Colonic mucosa (tissue), 4 donors: ENCODE measurements at regions not wholly inside any gene's neighbourhood (a gene's known extent, or its start where the extent isn't known, plus 50 kb on each side); places are given as distances from the start of the nearest gene placed in this dataset.

ENCODE experiments used
- DNase-seq: peaks from one replicate; pipeline ENCODE4 v3.0.0-alpha.2; 2020
- H3K27ac ChIP-seq: fragments of 200-600 bp; one replicate; pipeline ENCODE4 v1.8.0; 2021
- H3K27me3 ChIP-seq: fragments of 200-600 bp; one replicate; pipeline ENCODE4 v1.8.0; 2021
- H3K36me3 ChIP-seq: fragments of 200-600 bp; one replicate; pipeline ENCODE4 v1.8.0; 2021
- H3K4me1 ChIP-seq: fragments of 200-600 bp; one replicate; pipeline ENCODE4 v1.8.0; 2021; ENCODE audit warnings: mild to moderate bottlenecking
- H3K4me3 ChIP-seq: fragments of 200-600 bp; one replicate; pipeline ENCODE4 v1.8.0; 2021
- H3K9ac ChIP-seq, 2 donors: one replicate each; pipeline ENCODE4 v1.7.0; 2013; ENCODE audit warnings: control low read depth in 2 of 2, low read depth in 2 of 2, low read length in 2 of 2
- H3K9me3 ChIP-seq: fragments of 200-600 bp; one replicate; pipeline ENCODE4 v1.8.0; 2021
- intact Hi-C: fragments of 100-400 bp; cut with DNase I; formaldehyde crosslinking; loops from one replicate; pipeline ENCODE4 v1.14.1; 2022
- TF ChIP-seq, protein P1 (sequence below): fragments of 200-600 bp; IDR thresholded peaks from one replicate; pipeline ENCODE4 v1.8.0; 2022; ENCODE audit warnings: antibody characterized with exemption, mild to moderate bottlenecking
- donor health status: healthy.
- donor health status: DM: no; HTN: no; CAD: no.
- donor health status: DM: no; HTN: no; CAD: no.

- Histone ChIP-seq H3K4me1 (no peaks in the 10 kb centered on the region), H3K27me3 (no peaks in the 10 kb centered on the region), H3K27ac (no peak overlapping the region), H3K36me3 (no peaks in the 10 kb centered on the region), H3K4me3 (no peak overlapping the region), H3K9ac (no peak overlapping the region), H3K9me3 (no peaks in the 10 kb centered on the region)
- TF ChIP-seq, protein P1, sequence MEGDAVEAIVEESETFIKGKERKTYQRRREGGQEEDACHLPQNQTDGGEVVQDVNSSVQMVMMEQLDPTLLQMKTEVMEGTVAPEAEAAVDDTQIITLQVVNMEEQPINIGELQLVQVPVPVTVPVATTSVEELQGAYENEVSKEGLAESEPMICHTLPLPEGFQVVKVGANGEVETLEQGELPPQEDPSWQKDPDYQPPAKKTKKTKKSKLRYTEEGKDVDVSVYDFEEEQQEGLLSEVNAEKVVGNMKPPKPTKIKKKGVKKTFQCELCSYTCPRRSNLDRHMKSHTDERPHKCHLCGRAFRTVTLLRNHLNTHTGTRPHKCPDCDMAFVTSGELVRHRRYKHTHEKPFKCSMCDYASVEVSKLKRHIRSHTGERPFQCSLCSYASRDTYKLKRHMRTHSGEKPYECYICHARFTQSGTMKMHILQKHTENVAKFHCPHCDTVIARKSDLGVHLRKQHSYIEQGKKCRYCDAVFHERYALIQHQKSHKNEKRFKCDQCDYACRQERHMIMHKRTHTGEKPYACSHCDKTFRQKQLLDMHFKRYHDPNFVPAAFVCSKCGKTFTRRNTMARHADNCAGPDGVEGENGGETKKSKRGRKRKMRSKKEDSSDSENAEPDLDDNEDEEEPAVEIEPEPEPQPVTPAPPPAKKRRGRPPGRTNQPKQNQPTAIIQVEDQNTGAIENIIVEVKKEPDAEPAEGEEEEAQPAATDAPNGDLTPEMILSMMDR, result no peak
- no peak for DNase-seq
- intact Hi-C loops, result no loop called here
Observed at GRCh38 chr16:48905632-48906505, 295.9 kb upstream of the N4BP1 start.

- no peak overlapping the region for H3K9ac ChIP-seq
- H3K4me1 ChIP-seq, result no peaks in the 10 kb centered on the region
- no peak overlapping the region for H3K4me3 ChIP-seq
- DNase-seq, result no peak
- intact Hi-C loops, result no loop called here
- H3K27ac ChIP-seq, result no peak overlapping the region
- TF ChIP-seq, protein P1, result no peak
- no peaks in the 10 kb centered on the region for H3K36me3 ChIP-seq
- H3K9me3 ChIP-seq, result no peaks in the 10 kb centered on the region
- H3K27me3 ChIP-seq, result no peaks in the 10 kb centered on the region
Observed at GRCh38 chr16:48904333-48904732, 294.4 kb upstream of the N4BP1 start.

- H3K27me3 ChIP-seq, result no peaks in the 10 kb centered on the region
- no peak for DNase-seq
- H3K4me1 ChIP-seq, result no peaks in the 10 kb centered on the region
- H3K4me3 ChIP-seq, result no peak overlapping the region
- no peak overlapping the region for H3K27ac ChIP-seq
- TF ChIP-seq, protein P1, result no peak
- H3K9me3 ChIP-seq, result no peaks in the 10 kb centered on the region
- intact Hi-C loops, result no loop called here
- H3K36me3 ChIP-seq, result no peaks in the 10 kb centered on the region
- H3K9ac ChIP-seq, result no peak overlapping the region
Observed at GRCh38 chr16:48903039-48903438, 293.1 kb upstream of the N4BP1 start.

- TF ChIP-seq, protein P1, result no peak
- H3K9ac ChIP-seq, result no peak overlapping the region
- intact Hi-C loops, result no loop called here
- H3K9me3 ChIP-seq, result no peaks in the 10 kb centered on the region
- no peak for DNase-seq
- no peaks in the 10 kb centered on the region for H3K36me3 ChIP-seq
- H3K27me3 ChIP-seq, result no peaks in the 10 kb centered on the region
- H3K4me1 ChIP-seq, result no peaks in the 10 kb centered on the region
- no peak overlapping the region for H3K27ac ChIP-seq
- no peak overlapping the region for H3K4me3 ChIP-seq
Observed at GRCh38 chr16:48901712-48902374, 291.9 kb upstream of the N4BP1 start.

DNA sequence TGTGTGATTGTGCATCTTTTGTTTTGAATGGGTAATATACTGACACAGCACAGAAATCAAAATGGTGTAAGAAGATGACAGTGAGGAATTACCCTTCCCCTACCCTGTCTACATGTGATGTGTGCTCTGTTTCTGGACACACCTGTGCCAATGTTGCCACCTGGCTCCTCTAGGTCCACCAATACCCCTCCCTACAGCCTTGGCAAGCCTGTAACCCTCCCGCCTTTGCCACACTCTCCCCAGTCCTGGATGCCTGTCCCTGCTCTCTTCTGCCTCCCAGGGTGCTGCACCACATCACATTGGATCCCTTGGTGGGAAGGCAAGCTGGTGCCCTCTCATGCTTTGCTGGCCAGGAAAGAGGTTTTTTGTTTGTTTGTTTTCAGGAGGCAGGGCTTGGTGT lies 289.5 kb upstream of the N4BP1 start:
- intact Hi-C loops, result no loop called here

More for the DNA sequence above, 289.5 kb upstream of the N4BP1 start:
- no peak overlapping the region for H3K27ac ChIP-seq
- TF ChIP-seq, protein P1, result no peak
- H3K9me3 ChIP-seq, result no peaks in the 10 kb centered on the region
- H3K36me3 ChIP-seq, result no peaks in the 10 kb centered on the region
- no peaks in the 10 kb centered on the region for H3K27me3 ChIP-seq
- H3K4me1 ChIP-seq, result no peaks in the 10 kb centered on the region
- no peak overlapping the region for H3K9ac ChIP-seq
- DNase-seq, result no peak
- H3K4me3 ChIP-seq, result no peak overlapping the region
